Glutamatergic neuron (in vitro differentiated cells): ENCODE measurements at regions not wholly inside any gene's neighbourhood (a gene's known extent, or its start where the extent isn't known, plus 50 kb on each side); places are given as distances from the start of the nearest gene placed in this dataset.

ENCODE experiments used
- DNase-seq: peaks from one replicate; pipeline ENCODE4 v3.0.0; 2022
- H3K27ac Mint-ChIP-seq: one replicate; pipeline ENCODE4 v1.8.0; 2020; ENCODE audit warnings: mild to moderate bottlenecking, mixed read lengths, inconsistent platforms; ENCODE audit not compliant: unreplicated experiment
- H3K27me3 Mint-ChIP-seq: one replicate; pipeline ENCODE4 v1.8.0; 2020; ENCODE audit warnings: mild to moderate bottlenecking, moderate library complexity, mixed read lengths, inconsistent platforms; ENCODE audit not compliant: unreplicated experiment
- H3K36me3 Mint-ChIP-seq: one replicate; pipeline ENCODE4 v1.8.0; 2020; ENCODE audit warnings: mild to moderate bottlenecking, mixed read lengths, inconsistent platforms; ENCODE audit not compliant: unreplicated experiment
- H3K4me1 Mint-ChIP-seq: one replicate; pipeline ENCODE4 v1.8.0; 2020; ENCODE audit warnings: mild to moderate bottlenecking, low read depth, mixed read lengths, inconsistent platforms; ENCODE audit not compliant: unreplicated experiment
- H3K4me3 Mint-ChIP-seq: one replicate; pipeline ENCODE4 v1.8.0; 2020; ENCODE audit warnings: mild to moderate bottlenecking, mixed read lengths, inconsistent platforms; ENCODE audit not compliant: unreplicated experiment
- H3K9me3 Mint-ChIP-seq: one replicate; pipeline ENCODE4 v1.8.0; 2020; ENCODE audit warnings: mild to moderate bottlenecking, moderate library complexity, mixed read lengths, inconsistent platforms; ENCODE audit not compliant: unreplicated experiment
- TF ChIP-seq, protein P1 (sequence below): fragments of 200-600 bp; sonication (generic); IDR thresholded peaks from one replicate; pipeline ENCODE4 v1.5.0; 2021; ENCODE audit not compliant: partially characterized antibody, unreplicated experiment

DNA sequence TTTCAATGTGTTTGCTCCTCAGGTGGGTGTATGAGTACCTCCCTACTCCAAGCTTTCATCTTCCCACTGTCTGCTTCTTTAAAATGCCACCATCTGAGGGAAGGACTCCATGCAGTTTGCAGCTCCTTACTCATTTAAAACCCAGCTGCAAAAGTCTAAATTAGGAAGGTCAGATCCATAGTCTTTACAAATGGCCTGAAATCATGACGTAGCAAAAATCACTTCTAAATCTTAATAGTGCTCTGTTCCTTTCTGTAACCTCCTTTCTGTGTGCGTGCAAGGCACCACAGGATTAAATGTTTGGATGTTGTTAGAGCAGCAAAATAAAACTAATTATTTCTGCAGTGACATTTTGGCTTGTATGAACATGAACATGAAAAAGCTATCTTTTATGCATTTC lies 366.9 kb upstream of the IGFBP3 start:
- H3K36me3 Mint-ChIP-seq = no peaks in the 10 kb centered on the region
- no peak overlapping the region for H3K4me3 Mint-ChIP-seq
- H3K27ac Mint-ChIP-seq = no peak overlapping the region
- peaks cover 8% of the 10 kb centered on the region for H3K4me1 Mint-ChIP-seq
- DNase-seq = no peak
- H3K9me3 Mint-ChIP-seq = no peaks in the 10 kb centered on the region
- TF ChIP-seq, protein P1, sequence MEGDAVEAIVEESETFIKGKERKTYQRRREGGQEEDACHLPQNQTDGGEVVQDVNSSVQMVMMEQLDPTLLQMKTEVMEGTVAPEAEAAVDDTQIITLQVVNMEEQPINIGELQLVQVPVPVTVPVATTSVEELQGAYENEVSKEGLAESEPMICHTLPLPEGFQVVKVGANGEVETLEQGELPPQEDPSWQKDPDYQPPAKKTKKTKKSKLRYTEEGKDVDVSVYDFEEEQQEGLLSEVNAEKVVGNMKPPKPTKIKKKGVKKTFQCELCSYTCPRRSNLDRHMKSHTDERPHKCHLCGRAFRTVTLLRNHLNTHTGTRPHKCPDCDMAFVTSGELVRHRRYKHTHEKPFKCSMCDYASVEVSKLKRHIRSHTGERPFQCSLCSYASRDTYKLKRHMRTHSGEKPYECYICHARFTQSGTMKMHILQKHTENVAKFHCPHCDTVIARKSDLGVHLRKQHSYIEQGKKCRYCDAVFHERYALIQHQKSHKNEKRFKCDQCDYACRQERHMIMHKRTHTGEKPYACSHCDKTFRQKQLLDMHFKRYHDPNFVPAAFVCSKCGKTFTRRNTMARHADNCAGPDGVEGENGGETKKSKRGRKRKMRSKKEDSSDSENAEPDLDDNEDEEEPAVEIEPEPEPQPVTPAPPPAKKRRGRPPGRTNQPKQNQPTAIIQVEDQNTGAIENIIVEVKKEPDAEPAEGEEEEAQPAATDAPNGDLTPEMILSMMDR = no peak
- H3K27me3 Mint-ChIP-seq = no peaks in the 10 kb centered on the region

DNA sequence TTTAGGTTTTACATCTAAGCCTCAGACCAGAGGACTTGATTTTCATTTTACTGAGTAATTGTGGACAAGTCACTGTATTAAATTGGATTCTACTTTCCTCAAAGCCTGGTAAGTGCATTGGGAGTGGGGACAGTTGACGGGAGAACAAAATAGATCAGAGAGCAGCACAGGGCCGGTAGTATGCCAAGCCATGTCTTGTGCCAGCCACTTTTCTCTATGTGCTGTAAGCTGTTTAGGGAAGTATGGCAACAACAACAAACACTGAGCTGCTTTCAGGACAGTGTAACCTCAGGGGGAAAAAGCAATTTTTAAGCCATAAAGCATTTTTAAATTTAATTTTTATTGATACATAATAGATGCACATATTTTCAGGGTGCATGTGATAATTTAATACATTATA lies 365.9 kb upstream of the IGFBP3 start:
- Mint-ChIP-seq H3K4me3 (no peak overlapping the region), H3K36me3 (no peaks in the 10 kb centered on the region), H3K4me1 (peaks cover 8% of the 10 kb centered on the region), H3K9me3 (no peaks in the 10 kb centered on the region), H3K27me3 (no peaks in the 10 kb centered on the region), H3K27ac (no peak overlapping the region)
- DNase-seq = no peak
- TF ChIP-seq, protein P1 = no peak

DNA sequence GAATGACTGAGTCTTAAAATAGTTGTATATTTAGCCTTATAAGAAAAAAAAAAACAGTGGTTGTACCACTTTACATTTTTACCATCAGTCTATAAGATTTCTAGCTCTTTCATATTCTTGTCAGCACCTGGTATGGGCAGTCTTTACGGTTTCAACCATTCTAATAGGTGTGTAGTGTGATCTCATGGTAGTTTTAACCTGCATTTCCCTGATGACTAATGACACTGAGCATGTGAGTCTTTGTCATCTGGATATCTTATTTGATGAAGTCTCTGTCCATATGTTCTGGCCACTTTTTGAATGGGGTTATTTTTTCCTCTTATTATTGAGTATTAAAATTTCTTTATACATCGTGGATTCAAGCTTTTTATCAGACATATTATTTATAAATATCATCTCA lies 365.3 kb upstream of the IGFBP3 start:
- Mint-ChIP-seq H3K9me3 (no peaks in the 10 kb centered on the region), H3K27me3 (no peaks in the 10 kb centered on the region), H3K4me1 (peaks cover 8% of the 10 kb centered on the region), H3K27ac (no peak overlapping the region), H3K36me3 (no peaks in the 10 kb centered on the region), H3K4me3 (no peak overlapping the region)
- no peak for DNase-seq
- TF ChIP-seq, protein P1 = no peak

DNA sequence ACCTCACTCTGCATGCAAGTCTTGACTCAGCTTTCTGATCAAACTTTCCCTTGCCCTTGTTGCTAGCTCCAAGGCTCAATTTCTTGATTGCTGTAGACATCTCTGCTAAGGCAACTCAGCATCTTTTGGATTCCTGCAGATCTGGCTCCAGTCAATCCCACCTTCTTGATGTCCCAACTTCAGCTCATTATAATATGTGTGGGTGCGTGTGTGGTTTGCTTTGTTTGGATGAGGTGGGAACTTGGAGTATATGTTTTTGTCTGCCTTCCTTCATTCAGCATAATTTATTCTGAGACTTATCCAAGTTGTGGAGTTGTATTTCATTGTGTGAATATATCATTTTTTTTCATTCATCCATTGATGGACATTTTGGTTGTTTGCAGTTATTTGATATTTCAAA lies 364.8 kb upstream of the IGFBP3 start:
- TF ChIP-seq, protein P1 = no peak
- H3K4me1 Mint-ChIP-seq = peaks cover 8% of the 10 kb centered on the region
- H3K36me3 Mint-ChIP-seq = no peaks in the 10 kb centered on the region
- no peak overlapping the region for H3K4me3 Mint-ChIP-seq
- no peak overlapping the region for H3K27ac Mint-ChIP-seq
- no peaks in the 10 kb centered on the region for H3K27me3 Mint-ChIP-seq
- H3K9me3 Mint-ChIP-seq = no peaks in the 10 kb centered on the region
- no peak for DNase-seq

DNA sequence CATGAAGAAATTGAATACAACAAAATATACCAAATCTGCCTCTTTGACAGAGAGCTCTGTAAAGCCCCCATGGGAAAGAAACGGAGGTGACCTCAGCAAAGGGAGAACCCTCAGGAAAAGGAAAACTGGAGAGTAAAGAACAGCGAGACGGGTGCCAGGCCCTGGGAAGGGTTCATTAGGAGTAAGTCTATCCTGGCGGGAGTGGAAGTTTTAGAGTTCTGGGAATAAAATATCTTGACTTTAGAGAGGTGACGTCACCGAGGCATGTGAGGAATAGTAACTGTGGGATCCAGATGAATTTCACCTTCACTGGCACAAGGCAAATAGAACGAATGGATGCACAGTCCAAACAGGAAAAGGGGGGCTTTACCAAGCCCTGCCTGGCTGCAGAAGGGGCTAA lies 362.8 kb upstream of the IGFBP3 start:
- no peak for DNase-seq
- no peaks in the 10 kb centered on the region for H3K36me3 Mint-ChIP-seq
- H3K4me1 Mint-ChIP-seq = peaks cover 8% of the 10 kb centered on the region
- no peak overlapping the region for H3K27ac Mint-ChIP-seq
- no peaks in the 10 kb centered on the region for H3K27me3 Mint-ChIP-seq
- TF ChIP-seq, protein P1 = no peak
- no peak overlapping the region for H3K4me3 Mint-ChIP-seq
- H3K9me3 Mint-ChIP-seq = no peaks in the 10 kb centered on the region
